ENCODE measurements at regions not wholly inside any gene's neighbourhood (a gene's known extent, or its start where the extent isn't known, plus 50 kb on each side); places are given as distances from the start of the nearest gene placed in this dataset.

GRCh38 chr1:83693427-83694126, 305.4 kb downstream of the TTLL7 start:
- no TSS peak for BruUV-seq (replicated peaks)
- Histone ChIP-seq H3K4me1 (ENCODE audit: insufficient read depth, low read length, poor library complexity, severe bottlenecking) (peaks cover 6% of the 10 kb centered on the region), H3K27me3 (replicated peaks; ENCODE audit: insufficient read depth, low read depth, low read length, poor library complexity) (no peaks in the 10 kb centered on the region), H3K27ac (ENCODE audit: low read depth, low read length, poor library complexity, severe bottlenecking) (peak overlapping the region; percentile 31), H3K36me3 (ENCODE audit: insufficient read depth, low read length, poor library complexity, severe bottlenecking) (no peaks in the 10 kb centered on the region), H3K4me3 (ENCODE audit: low read depth, low read length, poor library complexity, severe bottlenecking) (peak overlapping the region; percentile 35), H3K9me3 (ENCODE audit: low read depth, low read length, poor library complexity, severe bottlenecking) (no peaks in the 10 kb centered on the region)
- CTCF ChIA-PET = no interaction called here
- intact Hi-C loops (cut with micrococcal nuclease; ENCODE audit: unreplicated experiment) = no loop called here
- peak; percentile 63 for DNase-seq (ENCODE audit: low spot score)
- TF ChIP-seq CTCF (conservative IDR thresholded peaks at IDR 0.05; ENCODE audit: low read depth, low read length) = no peak
- no peak for TF ChIP-seq EZH2 (IDR thresholded peaks at IDR 0.05; ENCODE audit: borderline replicate concordance, low read depth, low read length, poor library complexity, severe bottlenecking)
- POLR2A ChIA-PET (ENCODE audit: low non-redundant PET) = no interaction called here

- TF ChIP-seq EZH2 (IDR thresholded peaks at IDR 0.05; ENCODE audit: borderline replicate concordance, low read depth, low read length, poor library complexity, severe bottlenecking) (no peak), CTCF (conservative IDR thresholded peaks at IDR 0.05; ENCODE audit: low read depth, low read length) (no peak)
- intact Hi-C loops (cut with micrococcal nuclease; ENCODE audit: unreplicated experiment) = no loop called here
- ChIA-PET CTCF (no interaction called here), POLR2A (ENCODE audit: low non-redundant PET) (interaction anchor here (0.5 kb wide), 1 partner anchor 1531 kb away, joined by 3 read pairs; no protein-coding TSS in a partner anchor)
- H3K4me1 ChIP-seq (ENCODE audit: insufficient read depth, low read length, poor library complexity, severe bottlenecking) = peaks cover 6% of the 10 kb centered on the region
- no peak overlapping the region for H3K27ac ChIP-seq (ENCODE audit: low read depth, low read length, poor library complexity, severe bottlenecking)
- no TSS peak for BruUV-seq (replicated peaks)
- peak overlapping the region; percentile 35 for H3K4me3 ChIP-seq (ENCODE audit: low read depth, low read length, poor library complexity, severe bottlenecking)
- no peaks in the 10 kb centered on the region for H3K27me3 ChIP-seq (replicated peaks; ENCODE audit: insufficient read depth, low read depth, low read length, poor library complexity)
- H3K9me3 ChIP-seq (ENCODE audit: low read depth, low read length, poor library complexity, severe bottlenecking) = no peaks in the 10 kb centered on the region
- H3K36me3 ChIP-seq (ENCODE audit: insufficient read depth, low read length, poor library complexity, severe bottlenecking) = no peaks in the 10 kb centered on the region
- DNase-seq (ENCODE audit: low spot score) = peak; percentile 22
Measured at GRCh38 chr1:83692524-83693381, 306.2 kb downstream of the TTLL7 start.

- ChIA-PET CTCF (no interaction called here), POLR2A (ENCODE audit: low non-redundant PET) (interaction anchor here (0.5 kb wide), 1 partner anchor 1532 kb away, joined by 3 read pairs; no protein-coding TSS in a partner anchor)
- Histone ChIP-seq H3K27me3 (replicated peaks; ENCODE audit: insufficient read depth, low read depth, low read length, poor library complexity) (no peaks in the 10 kb centered on the region), H3K4me3 (ENCODE audit: low read depth, low read length, poor library complexity, severe bottlenecking) (no peak overlapping the region), H3K36me3 (ENCODE audit: insufficient read depth, low read length, poor library complexity, severe bottlenecking) (no peaks in the 10 kb centered on the region), H3K4me1 (ENCODE audit: insufficient read depth, low read length, poor library complexity, severe bottlenecking) (peaks cover 6% of the 10 kb centered on the region), H3K9me3 (ENCODE audit: low read depth, low read length, poor library complexity, severe bottlenecking) (no peaks in the 10 kb centered on the region), H3K27ac (ENCODE audit: low read depth, low read length, poor library complexity, severe bottlenecking) (no peak overlapping the region)
- TF ChIP-seq EZH2 (IDR thresholded peaks at IDR 0.05; ENCODE audit: borderline replicate concordance, low read depth, low read length, poor library complexity, severe bottlenecking) (no peak), CTCF (conservative IDR thresholded peaks at IDR 0.05; ENCODE audit: low read depth, low read length) (no peak)
- intact Hi-C loops (cut with micrococcal nuclease; ENCODE audit: unreplicated experiment) = no loop called here
- no TSS peak for BruUV-seq (replicated peaks)
- DNase-seq (ENCODE audit: low spot score) = no peak
Measured at GRCh38 chr1:83691953-83692500, 306.9 kb downstream of the TTLL7 start.

Measured in A673 (cell line).